Bronchial epithelial cell (primary cell): ENCODE measurements at regions not wholly inside any gene's neighbourhood (a gene's known extent, or its start where the extent isn't known, plus 50 kb on each side); places are given as distances from the start of the nearest gene placed in this dataset.

ENCODE experiments used
- DNase-seq: peaks from one replicate; pipeline ENCODE4 v3.0.0-alpha.2; 2010; ENCODE audit warnings: low read depth
- FAIRE-seq: peaks from 2 replicates; lab custom pipeline; 2011; peaks lifted over from hg19 to GRCh38; lab: Jason Lieb, UNC
- H3K27me3 ChIP-seq: 2 replicates; pipeline ENCODE4 v1.5.1; 2011; ENCODE audit warnings: low read length; ENCODE audit not compliant: control insufficient read depth, insufficient read depth
- H3K36me3 ChIP-seq: 2 replicates; pipeline ENCODE4 v1.5.1; 2011; ENCODE audit warnings: low read length; ENCODE audit not compliant: control insufficient read depth, insufficient read depth
- H3K4me3 ChIP-seq: 2 replicates; pipeline ENCODE4 v1.5.1; 2011; ENCODE audit warnings: mild to moderate bottlenecking, low read depth, low read length, control low read depth
- CTCF ChIP-seq: IDR thresholded peaks from 2 replicates; pipeline ENCODE4 v1.5.1; 2011; ENCODE audit warnings: mild to moderate bottlenecking, moderate library complexity, low read length, control low read depth, inconsistent platforms; ENCODE audit not compliant: insufficient read depth, severe bottlenecking

GRCh38 chr1:106465666-106466065 lies 590.8 kb upstream of the PRMT6 start:
- Histone ChIP-seq H3K4me3 (no peak overlapping the region), H3K27me3 (no peaks in the 10 kb centered on the region), H3K36me3 (no peaks in the 10 kb centered on the region)
- no peak for TF ChIP-seq CTCF
- DNase-seq = peak; percentile 22
- no peak for FAIRE-seq

GRCh38 chr1:106480629-106481028 lies 575.8 kb upstream of the PRMT6 start:
- Histone ChIP-seq H3K4me3 (no peak overlapping the region), H3K27me3 (no peaks in the 10 kb centered on the region), H3K36me3 (no peaks in the 10 kb centered on the region)
- DNase-seq (no peak), FAIRE-seq (no peak)
- no peak for TF ChIP-seq CTCF

GRCh38 chr1:106492880-106493279 lies 563.6 kb upstream of the PRMT6 start:
- no peak for FAIRE-seq
- Histone ChIP-seq H3K4me3 (no peak overlapping the region), H3K27me3 (no peaks in the 10 kb centered on the region), H3K36me3 (no peaks in the 10 kb centered on the region)
- DNase-seq = no peak
- no peak for TF ChIP-seq CTCF

- TF ChIP-seq CTCF = no peak
- Histone ChIP-seq H3K27me3 (no peaks in the 10 kb centered on the region), H3K36me3 (no peaks in the 10 kb centered on the region), H3K4me3 (no peak overlapping the region)
- DNase-seq = no peak
- no peak for FAIRE-seq
Measured at GRCh38 chr1:106494646-106495045, 561.8 kb upstream of the PRMT6 start.

GRCh38 chr1:106498238-106498637 lies 558.2 kb upstream of the PRMT6 start:
- no peak for TF ChIP-seq CTCF
- DNase-seq = peak; percentile 40
- no peaks in the 10 kb centered on the region for H3K27me3 ChIP-seq
- H3K4me3 ChIP-seq = no peak overlapping the region
- no peak for FAIRE-seq
- no peaks in the 10 kb centered on the region for H3K36me3 ChIP-seq

- peak; percentile 96 for DNase-seq
- no peak for TF ChIP-seq CTCF
- no peaks in the 10 kb centered on the region for H3K36me3 ChIP-seq
- H3K4me3 ChIP-seq = no peak overlapping the region
- no peak for FAIRE-seq
- H3K27me3 ChIP-seq = no peaks in the 10 kb centered on the region
Measured at GRCh38 chr1:106502659-106503058, 553.8 kb upstream of the PRMT6 start.
